ENCODE measurements at regions not wholly inside any gene's neighbourhood (a gene's known extent, or its start where the extent isn't known, plus 50 kb on each side); places are given as distances from the start of the nearest gene placed in this dataset.
A peak's percentile ranks its signal among the peaks of the same experiment; 100 is the strongest.

DNA sequence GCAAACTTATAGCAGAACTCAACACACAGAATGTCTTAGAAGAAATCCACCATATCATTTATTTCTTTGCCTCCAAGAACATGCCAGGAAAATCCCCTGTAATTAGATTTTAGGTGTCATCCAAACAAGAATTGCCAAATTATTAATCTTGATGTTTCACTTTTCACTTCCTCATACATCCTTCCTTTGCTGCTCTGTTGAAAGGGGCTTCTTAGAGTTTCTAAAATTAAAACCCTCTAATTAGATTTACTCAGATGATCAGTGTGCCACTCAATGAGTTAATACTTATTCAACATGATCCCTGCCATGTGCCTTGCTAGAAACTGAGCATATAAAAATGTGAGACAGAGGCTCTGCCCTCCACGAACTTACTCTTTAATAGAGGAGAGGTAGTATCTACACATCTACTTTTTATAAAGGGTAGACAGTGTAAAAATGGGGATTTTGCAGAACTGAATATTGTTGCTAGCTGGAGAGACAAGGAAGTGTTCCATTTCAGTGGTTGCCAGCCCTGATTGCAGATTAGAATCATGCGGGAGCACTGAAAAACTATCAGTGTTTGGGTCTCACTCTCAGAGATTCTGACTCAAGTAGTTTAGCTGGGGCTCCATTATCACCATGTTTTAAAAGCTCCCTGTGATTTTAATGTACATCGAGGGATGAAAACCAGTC, 498.4 kb downstream of the TLE4 start:
- Histone ChIP-seq H3K4me1 (peaks cover 0 to 8% (median 3%) of the 10 kb centered on the region in 10 experiments; a peak in 5 of 20 replicates), H3K4me2 (peak overlapping the region in 5 of 11 experiments; percentile 6 to 18 (median 11); a peak in 1 of 22 replicates), H3K4me3 (no peak overlapping the region), H3K27me3 (no peaks in the 10 kb centered on the region), H4K20me1 (no peaks in the 10 kb centered on the region), H3K9ac (no peak overlapping the region), H3K9me3 (replicated peaks in 1 of 11) (peaks cover 0 to 6% (median 0%) of the 10 kb centered on the region in 11 experiments; a peak in 2 of 22 replicates), H3K36me3 (no peaks in the 10 kb centered on the region), H3K27ac (no peak overlapping the region)
- no peak for TF ChIP-seq Cebpa-rat (IDR thresholded peaks at IDR 0.05)

DNA sequence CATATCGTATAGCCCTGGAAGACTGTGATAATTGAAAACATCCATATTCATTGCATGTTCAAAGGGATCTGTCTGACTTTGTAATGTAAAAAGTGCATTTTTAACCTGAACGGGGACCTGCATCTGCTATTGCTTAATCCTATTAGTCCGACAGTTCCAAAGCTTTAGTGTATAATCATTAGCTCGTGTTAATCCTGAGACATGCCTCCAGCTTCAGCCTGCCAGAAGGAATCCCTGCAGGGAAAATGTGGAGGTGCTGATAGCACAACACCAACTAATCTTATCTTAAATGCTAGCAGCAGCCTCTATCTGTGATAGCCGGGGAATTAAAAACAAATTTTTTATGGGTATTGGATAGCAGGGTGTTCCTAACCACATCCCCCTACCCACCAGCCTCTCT, 495.2 kb downstream of the TLE4 start:
- Histone ChIP-seq H3K27me3 (no peaks in the 10 kb centered on the region), H3K4me1 (peaks cover 0 to 8% (median 3%) of the 10 kb centered on the region in 10 experiments; a peak in 5 of 20 replicates), H4K20me1 (no peaks in the 10 kb centered on the region), H3K36me3 (no peaks in the 10 kb centered on the region), H3K4me3 (no peak overlapping the region), H3K4me2 (no peak overlapping the region), H3K27ac (no peak overlapping the region), H3K9ac (no peak overlapping the region), H3K9me3 (replicated peaks in 1 of 11) (peaks cover 0 to 6% (median 0%) of the 10 kb centered on the region in 11 experiments; a peak in 1 of 22 replicates)
- TF ChIP-seq Cebpa-rat (IDR thresholded peaks at IDR 0.05) = no peak

DNA sequence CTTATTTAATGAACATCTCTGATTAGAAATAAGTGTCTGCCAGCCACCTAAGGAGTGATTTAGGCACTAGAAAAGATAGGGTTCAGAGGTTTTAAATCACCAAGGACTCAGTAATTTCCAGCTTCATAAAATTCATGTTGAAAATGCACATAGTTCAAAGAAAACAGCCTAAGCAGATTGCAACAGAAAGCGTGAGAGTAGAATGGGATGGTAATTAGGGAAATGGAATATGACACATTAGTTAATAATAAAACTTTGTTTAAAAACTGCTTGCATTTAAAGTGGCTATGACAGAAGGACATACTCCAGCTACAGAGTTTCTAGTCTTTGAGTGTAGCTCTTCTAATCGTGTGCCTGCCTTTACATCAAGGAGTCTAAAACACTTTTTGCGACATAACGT, 490.8 kb downstream of the TLE4 start:
- Histone ChIP-seq H3K4me3 (no peak overlapping the region), H3K4me2 (no peak overlapping the region), H3K4me1 (no peaks in the 10 kb centered on the region), H3K36me3 (no peaks in the 10 kb centered on the region), H3K27ac (no peak overlapping the region), H4K20me1 (no peaks in the 10 kb centered on the region), H3K9me3 (replicated peaks in 1 of 11) (peaks cover 0 to 19% (median 9%) of the 10 kb centered on the region in 11 experiments; a peak in 13 of 22 replicates), H3K9ac (no peak overlapping the region), H3K27me3 (no peaks in the 10 kb centered on the region)
- TF ChIP-seq Cebpa-rat (IDR thresholded peaks at IDR 0.05) = no peak

DNA sequence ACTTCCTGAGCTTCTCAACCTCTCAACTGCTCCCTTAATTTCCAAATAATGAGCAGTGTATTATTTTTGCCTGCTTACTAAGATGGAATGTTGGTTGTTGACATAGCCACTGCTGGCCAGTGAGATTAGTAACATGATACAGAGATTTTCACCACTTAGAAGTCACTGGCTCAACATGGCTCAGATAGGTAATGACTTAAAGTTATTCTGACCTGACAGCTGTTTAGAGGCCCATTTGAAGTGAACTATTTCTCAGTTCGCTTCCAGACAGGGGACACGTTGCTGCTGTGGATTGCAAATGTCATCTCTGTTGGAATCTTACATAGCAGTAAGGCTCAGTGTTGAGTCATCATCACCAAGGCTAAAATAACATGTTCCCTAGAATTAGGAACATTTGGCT, 490.2 kb downstream of the TLE4 start:
- no peak for TF ChIP-seq Cebpa-rat (IDR thresholded peaks at IDR 0.05)
- Histone ChIP-seq H3K4me1 (no peaks in the 10 kb centered on the region), H3K9ac (no peak overlapping the region), H3K27me3 (no peaks in the 10 kb centered on the region), H4K20me1 (no peaks in the 10 kb centered on the region), H3K4me3 (no peak overlapping the region), H3K27ac (no peak overlapping the region), H3K4me2 (no peak overlapping the region), H3K9me3 (replicated peaks in 1 of 11) (peaks cover 0 to 21% (median 9%) of the 10 kb centered on the region in 11 experiments; a peak in 13 of 22 replicates), H3K36me3 (no peaks in the 10 kb centered on the region)

DNA sequence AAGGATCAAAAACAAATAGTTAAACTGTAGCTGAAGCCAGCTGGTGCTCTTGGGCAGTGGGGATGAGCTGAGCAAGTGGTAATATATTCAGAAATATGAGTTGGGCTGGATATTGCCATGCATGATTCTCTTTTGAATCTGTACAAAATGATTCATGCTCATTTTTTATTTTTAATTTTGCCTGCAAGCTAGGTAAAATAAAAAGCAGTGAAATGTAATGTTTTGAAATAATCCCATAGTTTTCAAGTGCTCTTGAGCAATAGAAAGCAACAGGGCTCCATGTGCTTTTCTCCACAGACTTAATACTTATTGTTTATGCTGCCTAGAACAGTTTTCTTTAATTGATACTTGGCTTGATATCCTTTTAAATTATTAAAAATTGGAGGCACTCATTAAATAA, 489.3 kb downstream of the TLE4 start:
- no peak for TF ChIP-seq Cebpa-rat (IDR thresholded peaks at IDR 0.05)
- Histone ChIP-seq H3K36me3 (no peaks in the 10 kb centered on the region), H3K9me3 (replicated peaks in 1 of 11) (peaks cover 0 to 29% (median 9%) of the 10 kb centered on the region in 11 experiments; a peak in 14 of 22 replicates), H4K20me1 (no peaks in the 10 kb centered on the region), H3K9ac (no peak overlapping the region), H3K27ac (no peak overlapping the region), H3K27me3 (no peaks in the 10 kb centered on the region), H3K4me3 (no peak overlapping the region), H3K4me2 (no peak overlapping the region), H3K4me1 (no peaks in the 10 kb centered on the region)

DNA sequence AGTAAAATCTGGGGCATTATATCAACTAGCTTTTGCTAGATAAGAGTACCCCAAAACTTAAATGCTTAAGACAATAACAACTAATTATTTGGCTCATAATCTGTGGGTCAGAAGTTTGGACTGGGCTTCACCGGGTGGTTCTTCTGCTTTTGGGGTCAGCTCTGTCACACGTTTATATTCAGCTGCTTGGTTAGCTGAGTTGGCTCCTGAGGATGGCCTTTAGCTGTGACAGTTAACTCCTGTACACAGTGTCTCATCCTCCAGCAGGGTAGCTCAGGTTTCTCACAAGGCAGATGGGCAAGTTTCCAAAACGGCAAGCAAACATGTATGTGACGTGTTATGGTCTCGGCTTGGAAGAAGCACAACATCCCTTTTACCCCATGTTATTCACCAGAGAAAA, 488.2 kb downstream of the TLE4 start:
- no peak for TF ChIP-seq Cebpa-rat (IDR thresholded peaks at IDR 0.05)
- no peak overlapping the region for H3K27ac ChIP-seq
- no peaks in the 10 kb centered on the region for H3K27me3 ChIP-seq
- H3K9me3 ChIP-seq (replicated peaks in 1 of 11) = peaks cover 0 to 32% (median 9%) of the 10 kb centered on the region in 11 experiments; a peak in 14 of 22 replicates
- no peak overlapping the region for H3K4me3 ChIP-seq
- no peak overlapping the region for H3K4me2 ChIP-seq
- H3K4me1 ChIP-seq = no peaks in the 10 kb centered on the region
- H3K36me3 ChIP-seq = no peaks in the 10 kb centered on the region
- no peak overlapping the region for H3K9ac ChIP-seq
- H4K20me1 ChIP-seq = no peaks in the 10 kb centered on the region

DNA sequence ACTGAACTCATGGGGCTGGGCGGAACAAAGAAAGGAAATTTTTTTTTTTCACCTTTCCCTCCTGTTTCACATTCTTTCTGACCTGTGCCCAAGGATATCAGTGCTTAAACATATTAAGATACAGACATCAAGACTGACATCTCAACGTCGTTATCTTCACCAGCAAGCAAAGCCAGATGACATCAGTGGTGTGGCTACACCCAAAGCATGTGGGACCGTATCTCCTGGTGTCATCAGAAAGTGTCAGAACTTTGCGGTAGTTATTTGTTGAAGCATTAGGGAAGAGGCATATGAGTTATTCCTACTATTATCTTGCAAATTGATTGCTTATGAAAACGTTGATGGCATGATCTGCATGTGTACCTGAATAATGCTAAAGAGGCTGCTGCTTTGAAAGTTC, 487.4 kb downstream of the TLE4 start:
- TF ChIP-seq Cebpa-rat (IDR thresholded peaks at IDR 0.05) = no peak
- H4K20me1 ChIP-seq = no peaks in the 10 kb centered on the region
- H3K4me2 ChIP-seq = no peak overlapping the region
- no peak overlapping the region for H3K27ac ChIP-seq
- no peak overlapping the region for H3K9ac ChIP-seq
- no peaks in the 10 kb centered on the region for H3K27me3 ChIP-seq
- H3K9me3 ChIP-seq (replicated peaks in 1 of 11) = peaks cover 0 to 32% (median 9%) of the 10 kb centered on the region in 11 experiments; a peak in 14 of 22 replicates
- H3K4me3 ChIP-seq = no peak overlapping the region
- no peaks in the 10 kb centered on the region for H3K4me1 ChIP-seq
- H3K36me3 ChIP-seq = no peaks in the 10 kb centered on the region

DNA sequence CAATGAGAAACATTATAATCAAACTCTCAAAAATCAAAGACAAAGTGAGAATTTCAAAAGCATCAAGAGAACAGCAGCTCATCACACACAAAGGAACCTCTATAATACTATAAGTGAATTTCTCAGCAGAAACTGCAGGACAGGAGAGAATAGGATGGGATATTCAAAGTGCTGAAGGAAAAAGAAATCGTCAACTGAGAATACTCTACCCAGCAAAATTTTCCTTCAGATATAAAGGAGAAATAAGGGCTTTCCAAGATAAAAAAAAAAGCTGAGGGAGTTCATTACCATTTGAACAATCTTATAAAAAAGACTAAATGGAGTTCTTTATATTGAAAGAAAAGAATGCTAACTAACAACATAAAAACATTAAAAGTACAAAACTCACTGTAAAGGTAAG, 481.1 kb downstream of the TLE4 start:
- H3K9me3 ChIP-seq (replicated peaks in 1 of 11) = peaks cover 13 to 41% (median 23%) of the 10 kb centered on the region in 11 experiments
- no peaks in the 10 kb centered on the region for H3K27me3 ChIP-seq
- no peaks in the 10 kb centered on the region; a peak in 1 of 22 replicates for H3K36me3 ChIP-seq
- H4K20me1 ChIP-seq = no peaks in the 10 kb centered on the region
- no peak for TF ChIP-seq Cebpa-rat (IDR thresholded peaks at IDR 0.05)
- H3K4me1 ChIP-seq = peaks cover 0 to 3% (median 0%) of the 10 kb centered on the region in 10 experiments; a peak in 1 of 20 replicates
- H3K27ac ChIP-seq = no peak overlapping the region
- H3K4me2 ChIP-seq = no peak overlapping the region
- no peak overlapping the region for H3K4me3 ChIP-seq
- H3K9ac ChIP-seq = no peak overlapping the region

DNA sequence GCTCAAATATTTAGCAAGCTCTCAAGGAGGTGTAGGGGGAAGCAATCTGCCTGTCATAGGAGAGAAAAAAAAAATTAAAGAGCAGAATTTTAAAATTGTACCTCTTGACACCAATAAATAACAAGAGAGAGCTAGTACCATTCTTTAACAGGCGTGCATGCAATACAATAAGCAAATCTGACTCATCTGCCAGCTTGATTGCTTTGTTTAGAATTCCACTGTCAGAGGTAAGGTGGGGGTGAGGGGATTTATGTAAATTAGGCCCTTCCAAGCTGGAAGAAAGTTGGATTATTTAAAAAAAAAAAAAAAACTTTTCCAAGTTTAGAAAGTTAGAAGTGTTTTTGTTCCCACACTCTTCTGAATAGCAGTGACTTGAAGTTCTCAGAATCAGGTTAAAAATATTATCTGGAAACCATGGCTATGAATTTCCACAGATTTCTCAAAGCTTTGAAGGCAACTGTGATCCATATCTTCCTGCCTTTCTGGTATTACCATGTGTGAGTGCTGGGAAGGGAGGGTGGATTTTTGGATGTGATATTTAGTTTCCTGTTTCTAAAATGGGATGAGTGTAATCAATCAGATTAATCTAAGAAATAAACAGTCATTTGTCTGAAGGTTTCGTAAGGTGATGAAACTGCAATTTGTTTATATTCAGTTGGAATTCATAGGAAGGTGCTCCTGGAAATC, 477.5 kb downstream of the TLE4 start:
- TF ChIP-seq Cebpa-rat (IDR thresholded peaks at IDR 0.05) = no peak
- Histone ChIP-seq H3K4me1 (peaks cover 0 to 3% (median 0%) of the 10 kb centered on the region in 10 experiments; a peak in 1 of 20 replicates), H4K20me1 (no peaks in the 10 kb centered on the region), H3K36me3 (no peaks in the 10 kb centered on the region; a peak in 1 of 22 replicates), H3K9ac (no peak overlapping the region), H3K4me3 (no peak overlapping the region), H3K27me3 (no peaks in the 10 kb centered on the region), H3K4me2 (no peak overlapping the region), H3K27ac (no peak overlapping the region), H3K9me3 (replicated peaks in 1 of 11) (peaks cover 13 to 29% (median 23%) of the 10 kb centered on the region in 11 experiments)

All from BLaER1 treated with 17β-estradiol and CSF1 and Interleukin-3, amounts not matched to agents 10 nM and 100 nM (cell line).